ENCODE measurements at regions not wholly inside any gene's neighbourhood (a gene's known extent, or its start where the extent isn't known, plus 50 kb on each side); places are given as distances from the start of the nearest gene placed in this dataset.

GRCh38 chr6:37113976-37114375 is 56.0 kb upstream of the PIM1 start:
- TF ChIP-seq CTCF (IDR thresholded peaks at IDR 0.05; ENCODE audit: borderline replicate concordance, control extremely low read depth, extremely low read depth, insufficient read depth, missing control alignments): no peak
- no peak for DNase-seq (ENCODE audit: low spot score)
- in situ Hi-C loops (cut with MboI; ENCODE audit: low sequenced_read_pairs, unreplicated experiment): no loop called here

GRCh38 chr6:37114612-37115011 is 55.3 kb upstream of the PIM1 start:
- no peak for TF ChIP-seq CTCF (IDR thresholded peaks at IDR 0.05; ENCODE audit: borderline replicate concordance, control extremely low read depth, extremely low read depth, insufficient read depth, missing control alignments)
- DNase-seq (ENCODE audit: low spot score): no peak
- in situ Hi-C loops (cut with MboI; ENCODE audit: low sequenced_read_pairs, unreplicated experiment): no loop called here

GRCh38 chr6:37115236-37115895 is 54.6 kb upstream of the PIM1 start:
- TF ChIP-seq CTCF (IDR thresholded peaks at IDR 0.05; ENCODE audit: borderline replicate concordance, control extremely low read depth, extremely low read depth, insufficient read depth, missing control alignments): no peak
- no peak for DNase-seq (ENCODE audit: low spot score)
- in situ Hi-C loops (cut with MboI; ENCODE audit: low sequenced_read_pairs, unreplicated experiment): no loop called here

- in situ Hi-C loops (cut with MboI; ENCODE audit: low sequenced_read_pairs, unreplicated experiment): no loop called here
- no peak for TF ChIP-seq CTCF (IDR thresholded peaks at IDR 0.05; ENCODE audit: borderline replicate concordance, control extremely low read depth, extremely low read depth, insufficient read depth, missing control alignments)
- no peak for DNase-seq (ENCODE audit: low spot score)
Measured at GRCh38 chr6:37116326-37116725, 53.6 kb upstream of the PIM1 start.

- in situ Hi-C loops (cut with MboI; ENCODE audit: low sequenced_read_pairs, unreplicated experiment): no loop called here
- no peak for TF ChIP-seq CTCF (IDR thresholded peaks at IDR 0.05; ENCODE audit: borderline replicate concordance, control extremely low read depth, extremely low read depth, insufficient read depth, missing control alignments)
- no peak for DNase-seq (ENCODE audit: low spot score)
Measured at GRCh38 chr6:37119387-37119886, 50.5 kb upstream of the PIM1 start.

Data from GM13976 (cell line).